ENCODE measurements at regions not wholly inside any gene's neighbourhood (a gene's known extent, or its start where the extent isn't known, plus 50 kb on each side); places are given as distances from the start of the nearest gene placed in this dataset.

DNA sequence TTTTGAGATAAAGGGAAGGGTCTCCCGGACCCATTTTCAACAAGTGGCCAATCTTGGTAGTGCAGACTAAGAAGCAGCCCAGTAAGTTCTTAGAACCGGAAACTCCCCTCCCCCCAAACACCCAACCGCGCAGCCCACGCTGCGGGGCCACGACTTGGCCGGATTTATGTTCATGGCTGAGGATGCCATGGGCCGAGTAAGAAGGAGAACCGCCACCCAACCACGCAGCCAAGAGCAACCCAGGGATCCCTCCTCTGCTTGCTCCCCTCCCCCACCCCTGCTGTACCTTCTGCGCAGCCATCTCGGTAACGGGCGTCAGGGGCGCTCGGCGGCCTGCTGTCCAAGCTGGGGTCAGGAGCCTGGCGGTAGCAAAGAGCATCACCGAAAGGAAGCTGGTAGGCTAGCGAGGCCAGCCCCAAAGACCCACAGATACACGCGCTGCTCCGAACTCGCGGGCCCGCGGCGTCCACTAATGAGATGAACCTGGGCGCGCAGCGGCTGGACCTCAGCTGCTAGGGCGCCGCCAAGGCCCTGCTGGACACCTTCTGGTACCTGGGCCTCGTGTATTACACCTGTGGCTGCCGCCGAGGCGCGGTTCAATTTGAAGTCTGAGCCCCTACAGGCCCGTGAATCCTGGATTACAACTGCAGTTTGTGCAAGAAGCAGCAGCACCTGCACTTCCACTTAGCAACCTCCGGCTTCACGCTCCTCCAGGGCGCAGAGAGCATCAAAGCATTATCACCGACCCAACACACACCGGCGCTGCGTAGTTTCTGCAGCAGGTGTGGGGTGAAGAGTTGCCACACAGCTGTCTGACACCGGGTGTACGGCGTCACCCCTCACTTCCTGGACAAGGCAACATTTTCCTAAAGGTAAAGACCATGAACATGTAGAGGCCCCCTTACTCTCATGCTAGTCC is 63.4 kb downstream of the NUDT10 start:
- Histone ChIP-seq H2BK5ac (ENCODE audit: low read depth, low read length, poor library complexity, severe bottlenecking) (no peak overlapping the region), H2AK5ac (ENCODE audit: low read depth, low read length) (no peak overlapping the region), H2BK15ac (ENCODE audit: low read depth, low read length) (no peak overlapping the region), H4K20me1 (ENCODE audit: insufficient read depth, low read length) (no peaks in the 10 kb centered on the region), H4K5ac (ENCODE audit: low read depth, low read length) (no peak overlapping the region), H3K36me3 (ENCODE audit: control insufficient read depth, insufficient read depth, low read length) (no peaks in the 10 kb centered on the region), H3K4ac (ENCODE audit: low read depth, low read length) (no peak overlapping the region), H4K8ac (ENCODE audit: low read depth in 2 of 2, low read length in 2 of 2) (no peak overlapping the region), H3K4me3 (ENCODE audit: insufficient read depth, low read depth, low read length) (no peak overlapping the region), H3K79me1 (ENCODE audit: low read depth in 1 of 2, low read length in 2 of 2) (no peaks in the 10 kb centered on the region), H3K9me1 (ENCODE audit: insufficient read depth, low read length) (no peaks in the 10 kb centered on the region), H3K27me3 (ENCODE audit: control insufficient read depth, insufficient read depth, low read length) (peaks cover 3% of the 10 kb centered on the region; the same call in 1 of the 2 replicates), H3K18ac (ENCODE audit: low read depth, low read length) (no peak overlapping the region), H3K14ac (replicated peaks; ENCODE audit: low read depth, low read length) (no peak overlapping the region), H3K4me1 (ENCODE audit: control insufficient read depth, insufficient read depth, low read length) (no peaks in the 10 kb centered on the region), H3K9me3 (ENCODE audit: control insufficient read depth, insufficient read depth, low read length) (no peaks in the 10 kb centered on the region), H2BK120ac (ENCODE audit: low read depth, low read length) (no peak overlapping the region), H3K27ac (ENCODE audit: insufficient read depth, low read length) (no peak overlapping the region), H2AFZ (replicated peaks; ENCODE audit: low read length, poor library complexity) (peak overlapping the region; percentile 84), H3K9ac (ENCODE audit: low read depth, low read length) (no peak overlapping the region), H2AK9ac (replicated peaks; ENCODE audit: low read depth, low read length, poor library complexity) (no peak overlapping the region), H3K23ac (ENCODE audit: low read depth, low read length) (no peak overlapping the region), H4K91ac (ENCODE audit: insufficient read depth, low read depth, low read length) (no peak overlapping the region), H3K4me2 (ENCODE audit: low read depth, low read length) (peak overlapping the region; percentile 41; the same call in 1 of the 2 replicates), H3K56ac (ENCODE audit: extremely low read depth, insufficient read depth, low read length) (no peak overlapping the region), H2BK20ac (ENCODE audit: low read depth, low read length) (no peak overlapping the region)
- in situ Hi-C loops (cut with MboI; ENCODE audit: low sequenced_read_pairs): no loop called here
- intact Hi-C loops (cut with micrococcal nuclease): no loop called here
- dilution Hi-C loops (cut with HindIII; ENCODE audit: low sequenced_read_pairs, unreplicated experiment): no loop called here
- DNase-seq: no peak
- POLR2A ChIA-PET (ENCODE audit: unreplicated experiment): no interaction called here
- TF ChIP-seq, protein P1, sequence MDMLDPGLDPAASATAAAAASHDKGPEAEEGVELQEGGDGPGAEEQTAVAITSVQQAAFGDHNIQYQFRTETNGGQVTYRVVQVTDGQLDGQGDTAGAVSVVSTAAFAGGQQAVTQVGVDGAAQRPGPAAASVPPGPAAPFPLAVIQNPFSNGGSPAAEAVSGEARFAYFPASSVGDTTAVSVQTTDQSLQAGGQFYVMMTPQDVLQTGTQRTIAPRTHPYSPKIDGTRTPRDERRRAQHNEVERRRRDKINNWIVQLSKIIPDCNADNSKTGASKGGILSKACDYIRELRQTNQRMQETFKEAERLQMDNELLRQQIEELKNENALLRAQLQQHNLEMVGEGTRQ (IDR thresholded peaks at IDR 0.05; ENCODE audit: low read depth, low read length): no peak
- TF ChIP-seq, protein P2, sequence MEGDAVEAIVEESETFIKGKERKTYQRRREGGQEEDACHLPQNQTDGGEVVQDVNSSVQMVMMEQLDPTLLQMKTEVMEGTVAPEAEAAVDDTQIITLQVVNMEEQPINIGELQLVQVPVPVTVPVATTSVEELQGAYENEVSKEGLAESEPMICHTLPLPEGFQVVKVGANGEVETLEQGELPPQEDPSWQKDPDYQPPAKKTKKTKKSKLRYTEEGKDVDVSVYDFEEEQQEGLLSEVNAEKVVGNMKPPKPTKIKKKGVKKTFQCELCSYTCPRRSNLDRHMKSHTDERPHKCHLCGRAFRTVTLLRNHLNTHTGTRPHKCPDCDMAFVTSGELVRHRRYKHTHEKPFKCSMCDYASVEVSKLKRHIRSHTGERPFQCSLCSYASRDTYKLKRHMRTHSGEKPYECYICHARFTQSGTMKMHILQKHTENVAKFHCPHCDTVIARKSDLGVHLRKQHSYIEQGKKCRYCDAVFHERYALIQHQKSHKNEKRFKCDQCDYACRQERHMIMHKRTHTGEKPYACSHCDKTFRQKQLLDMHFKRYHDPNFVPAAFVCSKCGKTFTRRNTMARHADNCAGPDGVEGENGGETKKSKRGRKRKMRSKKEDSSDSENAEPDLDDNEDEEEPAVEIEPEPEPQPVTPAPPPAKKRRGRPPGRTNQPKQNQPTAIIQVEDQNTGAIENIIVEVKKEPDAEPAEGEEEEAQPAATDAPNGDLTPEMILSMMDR (conservative IDR thresholded peaks at IDR 0.05; ENCODE audit: low read depth, low read length): peak; percentile 1; the same call in 1 of the 2 replicates
- CTCF ChIA-PET: no interaction called here
- ATAC-seq (ENCODE audit: low read depth): no peak; the same call in 1 of the 2 replicates
- WGBS, 2 experiments (ENCODE audit: extremely low coverage in 2 of 2, insufficient read length in 1 of 2): 26% methylated on average over 13 of the region's 50 CpGs; no CpG with 5 or more reads in 1 of the 2 experiments
- BruUV-seq (replicated peaks): no TSS peak
